Neutrophil (primary cell): ENCODE measurements at regions not wholly inside any gene's neighbourhood (a gene's known extent, or its start where the extent isn't known, plus 50 kb on each side); places are given as distances from the start of the nearest gene placed in this dataset.

ENCODE experiments used
- H3K27ac ChIP-seq: fragments of 200-600 bp; sonication (generic); 2 replicates; pipeline ENCODE4 v1.5.1; 2016; ENCODE audit warnings: mild to moderate bottlenecking, moderate library complexity
- H3K27me3 ChIP-seq: fragments of 200-600 bp; sonication (generic); 2 replicates; pipeline ENCODE4 v1.6.0; 2016; ENCODE audit warnings: mild to moderate bottlenecking
- H3K36me3 ChIP-seq: fragments of 200-600 bp; sonication (generic); 2 replicates; pipeline ENCODE4 v1.5.1; 2017
- H3K4me1 ChIP-seq, 2 experiments: fragments of 200-600 bp in 1 of 2; sonication (generic) in 1 of 2; 1 replicate in 1 of 2; 2 replicates in 1 of 2; pipeline versions ENCODE4 v1.5.1 to v1.6.1; 2013 to 2016; ENCODE audit warnings: low read depth in 1 of 2, low read length in 1 of 2, mild to moderate bottlenecking in 1 of 2, moderate library complexity in 1 of 2; ENCODE audit not compliant: control insufficient read depth in 1 of 2, insufficient read depth in 1 of 2
- H3K4me3 ChIP-seq, 2 experiments: fragments of 200-600 bp in 1 of 2; sonication (generic) in 1 of 2; 1 replicate in 1 of 2; 2 replicates in 1 of 2; pipeline ENCODE4 v1.5.1; 2013 to 2016; ENCODE audit warnings: low read depth in 1 of 2, low read length in 1 of 2, mild to moderate bottlenecking in 1 of 2, moderate library complexity in 1 of 2
- H3K9me3 ChIP-seq: fragments of 200-600 bp; sonication (generic); 2 replicates; pipeline ENCODE4 v1.5.1; 2016
- CTCF ChIP-seq: fragments of 200-600 bp; sonication (generic); IDR thresholded peaks from 2 replicates; pipeline ENCODE4 v1.5.1; 2016; ENCODE audit warnings: antibody characterized with exemption

- no peak overlapping the region for H3K4me3 ChIP-seq
- no peak for TF ChIP-seq CTCF
- H3K9me3 ChIP-seq = no peaks in the 10 kb centered on the region
- H3K4me1 ChIP-seq = no peaks in the 10 kb centered on the region
- H3K27ac ChIP-seq = no peak overlapping the region
- no peaks in the 10 kb centered on the region for H3K27me3 ChIP-seq
- H3K36me3 ChIP-seq = no peaks in the 10 kb centered on the region
Observed at GRCh38 chr5:87150630-87151029, 117.1 kb upstream of the RASA1 start.

GRCh38 chr5:87151547-87151946 lies 116.1 kb upstream of the RASA1 start:
- no peak overlapping the region for H3K27ac ChIP-seq

GRCh38 chr5:87152886-87153285 lies 114.8 kb upstream of the RASA1 start:
- Histone ChIP-seq H3K27me3 (no peaks in the 10 kb centered on the region), H3K9me3 (no peaks in the 10 kb centered on the region), H3K4me1 (no peaks in the 10 kb centered on the region), H3K27ac (no peak overlapping the region), H3K36me3 (no peaks in the 10 kb centered on the region), H3K4me3 (no peak overlapping the region)
- TF ChIP-seq CTCF = no peak

More at GRCh38 chr5:87151547-87151946, 116.1 kb upstream of the RASA1 start:
- no peak overlapping the region for H3K4me3 ChIP-seq
- no peaks in the 10 kb centered on the region for H3K27me3 ChIP-seq
- no peak for TF ChIP-seq CTCF
- H3K9me3 ChIP-seq = no peaks in the 10 kb centered on the region
- H3K36me3 ChIP-seq = no peaks in the 10 kb centered on the region
- no peaks in the 10 kb centered on the region for H3K4me1 ChIP-seq

GRCh38 chr5:87154191-87154590 lies 113.5 kb upstream of the RASA1 start:
- H3K36me3 ChIP-seq = no peaks in the 10 kb centered on the region
- no peaks in the 10 kb centered on the region for H3K27me3 ChIP-seq
- no peak for TF ChIP-seq CTCF
- no peaks in the 10 kb centered on the region for H3K9me3 ChIP-seq
- no peaks in the 10 kb centered on the region for H3K4me1 ChIP-seq
- no peak overlapping the region for H3K27ac ChIP-seq
- no peak overlapping the region for H3K4me3 ChIP-seq

GRCh38 chr5:87155106-87155505 lies 112.6 kb upstream of the RASA1 start:
- Histone ChIP-seq H3K9me3 (no peaks in the 10 kb centered on the region), H3K27ac (no peak overlapping the region), H3K4me1 (no peaks in the 10 kb centered on the region), H3K4me3 (no peak overlapping the region), H3K27me3 (no peaks in the 10 kb centered on the region), H3K36me3 (no peaks in the 10 kb centered on the region)
- no peak for TF ChIP-seq CTCF

GRCh38 chr5:87156631-87157030 lies 111.1 kb upstream of the RASA1 start:
- no peak overlapping the region for H3K4me3 ChIP-seq
- H3K4me1 ChIP-seq = no peaks in the 10 kb centered on the region
- TF ChIP-seq CTCF = no peak

More at GRCh38 chr5:87156631-87157030, 111.1 kb upstream of the RASA1 start:
- Histone ChIP-seq H3K27ac (no peak overlapping the region), H3K9me3 (no peaks in the 10 kb centered on the region), H3K36me3 (no peaks in the 10 kb centered on the region), H3K27me3 (no peaks in the 10 kb centered on the region)
